ENCODE measurements at regions not wholly inside any gene's neighbourhood (a gene's known extent, or its start where the extent isn't known, plus 50 kb on each side); places are given as distances from the start of the nearest gene placed in this dataset.

- TF ChIP-seq EZH2 (IDR thresholded peaks at IDR 0.05; ENCODE audit: borderline replicate concordance, insufficient read depth, low read depth, low read length, poor library complexity, severe bottlenecking): no peak
- no peak for TF ChIP-seq CTCF (IDR thresholded peaks at IDR 0.05)
Observed at GRCh38 chr3:76820481-76820880, 219.4 kb upstream of the ROBO2 start.
